ENCODE measurements at regions not wholly inside any gene's neighbourhood (a gene's known extent, or its start where the extent isn't known, plus 50 kb on each side); places are given as distances from the start of the nearest gene placed in this dataset.

- TF ChIP-seq, protein P1, sequence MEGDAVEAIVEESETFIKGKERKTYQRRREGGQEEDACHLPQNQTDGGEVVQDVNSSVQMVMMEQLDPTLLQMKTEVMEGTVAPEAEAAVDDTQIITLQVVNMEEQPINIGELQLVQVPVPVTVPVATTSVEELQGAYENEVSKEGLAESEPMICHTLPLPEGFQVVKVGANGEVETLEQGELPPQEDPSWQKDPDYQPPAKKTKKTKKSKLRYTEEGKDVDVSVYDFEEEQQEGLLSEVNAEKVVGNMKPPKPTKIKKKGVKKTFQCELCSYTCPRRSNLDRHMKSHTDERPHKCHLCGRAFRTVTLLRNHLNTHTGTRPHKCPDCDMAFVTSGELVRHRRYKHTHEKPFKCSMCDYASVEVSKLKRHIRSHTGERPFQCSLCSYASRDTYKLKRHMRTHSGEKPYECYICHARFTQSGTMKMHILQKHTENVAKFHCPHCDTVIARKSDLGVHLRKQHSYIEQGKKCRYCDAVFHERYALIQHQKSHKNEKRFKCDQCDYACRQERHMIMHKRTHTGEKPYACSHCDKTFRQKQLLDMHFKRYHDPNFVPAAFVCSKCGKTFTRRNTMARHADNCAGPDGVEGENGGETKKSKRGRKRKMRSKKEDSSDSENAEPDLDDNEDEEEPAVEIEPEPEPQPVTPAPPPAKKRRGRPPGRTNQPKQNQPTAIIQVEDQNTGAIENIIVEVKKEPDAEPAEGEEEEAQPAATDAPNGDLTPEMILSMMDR (IDR thresholded peaks at IDR 0.05 in 2 of 3, conservative IDR thresholded peaks at IDR 0.05 in 1 of 3; ENCODE audit: control insufficient read depth in 2 of 3, extremely low read depth in 1 of 3, insufficient read depth in 1 of 3, low read depth in 3 of 3, low read length in 3 of 3) = no peak
- TF ChIP-seq RAD21 (IDR thresholded peaks at IDR 0.05; ENCODE audit: insufficient read depth, low read depth, low read length) (no peak), ATF3 (IDR thresholded peaks at IDR 0.05; ENCODE audit: borderline replicate concordance, extremely low read depth, low read depth, low read length) (no peak), CREB1 (IDR thresholded peaks at IDR 0.05; ENCODE audit: low read depth) (no peak), ESRRA (IDR thresholded peaks at IDR 0.05; ENCODE audit: low read length) (no peak), ETV6 (conservative IDR thresholded peaks at IDR 0.05 in 1 of 2, IDR thresholded peaks at IDR 0.05 in 1 of 2; ENCODE audit: borderline replicate concordance in 1 of 2, low read depth in 1 of 2) (no peak), ATF7 (IDR thresholded peaks at IDR 0.05; ENCODE audit: low read depth) (no peak), CBFB (IDR thresholded peaks at IDR 0.05; ENCODE audit: low read depth) (no peak), IRF3 (IDR thresholded peaks at IDR 0.05) (no peak), EP300 (IDR thresholded peaks at IDR 0.05; ENCODE audit: borderline replicate concordance in 1 of 2, control insufficient read depth in 1 of 2, low read depth in 2 of 2, low read length in 2 of 2) (no peak)
- TF ChIP-seq, protein P2, sequence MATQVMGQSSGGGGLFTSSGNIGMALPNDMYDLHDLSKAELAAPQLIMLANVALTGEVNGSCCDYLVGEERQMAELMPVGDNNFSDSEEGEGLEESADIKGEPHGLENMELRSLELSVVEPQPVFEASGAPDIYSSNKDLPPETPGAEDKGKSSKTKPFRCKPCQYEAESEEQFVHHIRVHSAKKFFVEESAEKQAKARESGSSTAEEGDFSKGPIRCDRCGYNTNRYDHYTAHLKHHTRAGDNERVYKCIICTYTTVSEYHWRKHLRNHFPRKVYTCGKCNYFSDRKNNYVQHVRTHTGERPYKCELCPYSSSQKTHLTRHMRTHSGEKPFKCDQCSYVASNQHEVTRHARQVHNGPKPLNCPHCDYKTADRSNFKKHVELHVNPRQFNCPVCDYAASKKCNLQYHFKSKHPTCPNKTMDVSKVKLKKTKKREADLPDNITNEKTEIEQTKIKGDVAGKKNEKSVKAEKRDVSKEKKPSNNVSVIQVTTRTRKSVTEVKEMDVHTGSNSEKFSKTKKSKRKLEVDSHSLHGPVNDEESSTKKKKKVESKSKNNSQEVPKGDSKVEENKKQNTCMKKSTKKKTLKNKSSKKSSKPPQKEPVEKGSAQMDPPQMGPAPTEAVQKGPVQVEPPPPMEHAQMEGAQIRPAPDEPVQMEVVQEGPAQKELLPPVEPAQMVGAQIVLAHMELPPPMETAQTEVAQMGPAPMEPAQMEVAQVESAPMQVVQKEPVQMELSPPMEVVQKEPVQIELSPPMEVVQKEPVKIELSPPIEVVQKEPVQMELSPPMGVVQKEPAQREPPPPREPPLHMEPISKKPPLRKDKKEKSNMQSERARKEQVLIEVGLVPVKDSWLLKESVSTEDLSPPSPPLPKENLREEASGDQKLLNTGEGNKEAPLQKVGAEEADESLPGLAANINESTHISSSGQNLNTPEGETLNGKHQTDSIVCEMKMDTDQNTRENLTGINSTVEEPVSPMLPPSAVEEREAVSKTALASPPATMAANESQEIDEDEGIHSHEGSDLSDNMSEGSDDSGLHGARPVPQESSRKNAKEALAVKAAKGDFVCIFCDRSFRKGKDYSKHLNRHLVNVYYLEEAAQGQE (IDR thresholded peaks at IDR 0.05; ENCODE audit: low read depth, low read length) = no peak
These were observed 170.1 kb upstream of the GLRA1 start for GRCh38 chr5:152094716-152095115.
